SK-N-SH (cell line): ENCODE measurements at regions not wholly inside any gene's neighbourhood (a gene's known extent, or its start where the extent isn't known, plus 50 kb on each side); places are given as distances from the start of the nearest gene placed in this dataset.

Experiments
- CTCF ChIA-PET: fragments of 300-600, 350-600 bp; formaldehyde crosslinking; extraction: SDS; loops from one replicate; lab custom pipeline; 2021; lab: Yijun Ruan, JAX
- POLR2A ChIA-PET: fragments of 350-600 bp; sonication (Branson Sonifier 250); formaldehyde crosslinking; extraction: SDS; loops from one replicate; lab custom pipeline; 2020; ENCODE audit warnings: antibody characterized with exemption, inconsistent platforms; lab: Yijun Ruan, JAX
- DNase-seq: peaks from one replicate; pipeline ENCODE4 v3.0.0; 2012
- H2AFZ ChIP-seq: fragments of 200-600 bp; sonication (generic); 2 replicates; pipeline ENCODE4 v1.8.1; 2016; ENCODE audit warnings: antibody characterized with exemption, mild to moderate bottlenecking, low read depth
- H3F3A ChIP-seq: fragments of 200-600 bp; sonication (generic); replicated peaks from 2 replicates; pipeline ENCODE3; 2016; ENCODE audit warnings: antibody characterized with exemption, mild to moderate bottlenecking; ENCODE audit not compliant: insufficient read depth
- H3K27ac ChIP-seq, 2 experiments: fragments of 200-500 bp in 1 of 2; fragments of 200-600 bp in 1 of 2; sonication (Bioruptor generic) in 1 of 2; sonication (generic), shearing (Covaris generic) in 1 of 2; 2 replicates each; pipeline versions ENCODE4 v1.5.1 to v1.6.1; 2014 to 2016; ENCODE audit warnings: low read depth in 2 of 2, inconsistent platforms in 1 of 2, low read length in 1 of 2, mild to moderate bottlenecking in 1 of 2, mixed read lengths in 1 of 2
- H3K27me3 ChIP-seq: fragments of 200-600 bp; sonication (generic), shearing (Covaris generic); 2 replicates; pipeline ENCODE4 v1.6.1; 2016; ENCODE audit warnings: mixed run types; ENCODE audit not compliant: insufficient read depth
- H3K36me3 ChIP-seq, 2 experiments: fragments of 200-500 bp in 1 of 2; fragments of 200-600 bp in 1 of 2; sonication (Bioruptor generic) in 1 of 2; sonication (generic) in 1 of 2; replicated peaks in 1 of 2; 2 replicates each; pipeline versions ENCODE3 to v1.5.1; 2014 to 2016; ENCODE audit warnings: low read length in 1 of 2, mild to moderate bottlenecking in 1 of 2; ENCODE audit not compliant: insufficient read depth in 2 of 2, control insufficient read depth in 1 of 2
- H3K4me1 ChIP-seq, 2 experiments: fragments of 200-500 bp in 1 of 2; fragments of 200-600 bp in 1 of 2; sonication (Bioruptor generic) in 1 of 2; sonication (generic), shearing (Covaris generic) in 1 of 2; 2 replicates each; pipeline versions ENCODE4 v1.5.1 to v1.6.1; 2014 to 2016; ENCODE audit warnings: low read depth in 1 of 2, low read length in 1 of 2, mixed run types in 1 of 2; ENCODE audit not compliant: insufficient read depth in 2 of 2, control insufficient read depth in 1 of 2
- H3K4me2 ChIP-seq: fragments of 200-600 bp; sonication (generic), shearing (Covaris generic); 2 replicates; pipeline ENCODE4 v1.6.1; 2017; ENCODE audit warnings: mixed run types
- H3K4me3 ChIP-seq, 2 experiments: fragments of 200-500 bp in 1 of 2; fragments of 200-600 bp in 1 of 2; sonication (Bioruptor generic) in 1 of 2; sonication (generic), shearing (Covaris generic) in 1 of 2; 2 replicates each; pipeline versions ENCODE4 v1.5.1 to v1.8.1; 2014 to 2016; ENCODE audit warnings: low read depth in 2 of 2, inconsistent platforms in 1 of 2, low read length in 1 of 2, mild to moderate bottlenecking in 1 of 2, mixed read lengths in 1 of 2, moderate library complexity in 1 of 2
- H3K79me2 ChIP-seq: fragments of 200-600 bp; sonication (generic); 2 replicates; pipeline ENCODE4 v1.8.1; 2017; ENCODE audit warnings: mild to moderate bottlenecking; ENCODE audit not compliant: insufficient read depth
- H3K9ac ChIP-seq: fragments of 200-600 bp; sonication (generic); 2 replicates; pipeline ENCODE4 v1.6.1; 2017; ENCODE audit warnings: mixed run types
- H3K9me2 ChIP-seq: fragments of 200-600 bp; sonication (generic); 2 replicates; pipeline ENCODE4 v1.6.1; 2017; ENCODE audit warnings: mixed run types
- H3K9me3 ChIP-seq: fragments of 200-600 bp; sonication (generic); 2 replicates; pipeline ENCODE4 v1.6.1; 2017; ENCODE audit warnings: mixed run types, mild to moderate bottlenecking, moderate library complexity
- H4K20me1 ChIP-seq: fragments of 200-600 bp; sonication (generic); 2 replicates; pipeline ENCODE4 v1.6.1; 2017; ENCODE audit warnings: mild to moderate bottlenecking, mixed run types; ENCODE audit not compliant: insufficient read depth
- ELF1 ChIP-seq: IDR thresholded peaks from 2 replicates; pipeline ENCODE4 v1.4.0; 2012
- EZH2phosphoT487 ChIP-seq: fragments of 200-600 bp; sonication (generic); IDR thresholded peaks from 2 replicates; pipeline ENCODE4 v1.6.1; 2017; ENCODE audit warnings: low read depth, mixed run types, mild to moderate bottlenecking, antibody characterized with exemption, moderate library complexity, borderline replicate concordance
- FOXJ3 ChIP-seq: sonication (generic); formaldehyde crosslinking; IDR thresholded peaks from 2 replicates; pipeline ENCODE4 v1.5.1; 2020; ENCODE audit warnings: mild to moderate bottlenecking, missing genetic modification reagents
- GATA2 ChIP-seq: sonication (generic); formaldehyde crosslinking; IDR thresholded peaks from 2 replicates; pipeline ENCODE4 v1.5.0; 2020; ENCODE audit warnings: mild to moderate bottlenecking, missing genetic modification reagents
- JUND ChIP-seq: IDR thresholded peaks from 2 replicates; pipeline ENCODE4 v1.4.0; 2012
- MEF2A ChIP-seq: IDR thresholded peaks from 2 replicates; pipeline ENCODE4 v1.4.0; 2012; ENCODE audit warnings: low read depth, borderline replicate concordance
- MXI1 ChIP-seq: IDR thresholded peaks from 2 replicates; pipeline ENCODE4 v1.6.1; 2012; ENCODE audit warnings: mild to moderate bottlenecking, low read depth, low read length, improper control_type of control experiment
- NFIC ChIP-seq: IDR thresholded peaks from 2 replicates; pipeline ENCODE4 v1.4.0; 2012; ENCODE audit warnings: borderline replicate concordance
- POLR2AphosphoS5 ChIP-seq: IDR thresholded peaks from 2 replicates; pipeline ENCODE4 v1.6.1; 2012; ENCODE audit warnings: low read depth, low read length
- RAD21 ChIP-seq: IDR thresholded peaks from 2 replicates; pipeline ENCODE4 v1.6.1; 2012; ENCODE audit warnings: mild to moderate bottlenecking, low read length
- SIN3A ChIP-seq: IDR thresholded peaks from 2 replicates; pipeline ENCODE4 v1.6.1; 2012; ENCODE audit warnings: low read depth, mild to moderate bottlenecking, low read length, moderate library complexity, borderline replicate concordance
- SMC3 ChIP-seq: IDR thresholded peaks from 2 replicates; pipeline ENCODE4 v1.6.1; 2012; ENCODE audit warnings: low read depth, low read length, improper control_type of control experiment
- TCF12 ChIP-seq: IDR thresholded peaks from 2 replicates; pipeline ENCODE4 v1.4.0; 2012
- USF1 ChIP-seq: IDR thresholded peaks from 2 replicates; pipeline ENCODE4 v1.4.0; 2012; ENCODE audit warnings: low read depth, borderline replicate concordance
- WGBS: methylation state at CpG from one replicate; pipeline ENCODE4 v1.1.6; 2017; ENCODE audit warnings: low lambda C conversion rate; 5-methylcytosine and 5-hydroxymethylcytosine counted together

- Histone ChIP-seq H3F3A (no peaks in the 10 kb centered on the region), H2AFZ (no peak overlapping the region), H3K27ac (no peak overlapping the region), H3K9me2 (no peaks in the 10 kb centered on the region), H3K9me3 (no peaks in the 10 kb centered on the region), H3K4me1 (no peaks in the 10 kb centered on the region), H3K79me2 (no peaks in the 10 kb centered on the region), H3K4me2 (no peak overlapping the region), H3K27me3 (no peaks in the 10 kb centered on the region), H4K20me1 (no peaks in the 10 kb centered on the region), H3K9ac (no peak overlapping the region), H3K4me3 (no peak overlapping the region), H3K36me3 (no peaks in the 10 kb centered on the region)
- no peak for TF ChIP-seq EZH2phosphoT487
- TF ChIP-seq MEF2A: no peak
- no peak for TF ChIP-seq SMC3
- TF ChIP-seq RAD21: no peak
- no peak for TF ChIP-seq TCF12
- TF ChIP-seq GATA2 (CRISPR knock-in tag): no peak
- no peak for TF ChIP-seq MXI1
- TF ChIP-seq USF1: no peak
- TF ChIP-seq FOXJ3: no peak
- POLR2A ChIA-PET: no interaction called here
- no peak for DNase-seq
- CTCF ChIA-PET: no interaction called here
- 2% methylated on average over 4 of the region's 7 CpGs for WGBS
These were observed 521.9 kb upstream of the SALL3 start for GRCh38 chr18:78457731-78458130.

- 0% methylated on average over 4 of the region's 4 CpGs for WGBS
- no peak overlapping the region for H3K9ac ChIP-seq
- H3K4me3 ChIP-seq: no peak overlapping the region
- H3F3A ChIP-seq: no peaks in the 10 kb centered on the region
- no peak overlapping the region for H2AFZ ChIP-seq
- H3K4me1 ChIP-seq: no peaks in the 10 kb centered on the region
- H3K9me3 ChIP-seq: no peaks in the 10 kb centered on the region
- H3K36me3 ChIP-seq: no peaks in the 10 kb centered on the region
- no peak overlapping the region for H3K27ac ChIP-seq
- H3K79me2 ChIP-seq: no peaks in the 10 kb centered on the region
- CTCF ChIA-PET: no interaction called here
- H3K9me2 ChIP-seq: no peaks in the 10 kb centered on the region
- no peak overlapping the region for H3K4me2 ChIP-seq
- TF ChIP-seq ELF1: no peak
- no peak for TF ChIP-seq NFIC
- no peaks in the 10 kb centered on the region for H4K20me1 ChIP-seq
- H3K27me3 ChIP-seq: no peaks in the 10 kb centered on the region
- no peak for DNase-seq
- POLR2A ChIA-PET: no interaction called here
These were observed 521.3 kb upstream of the SALL3 start for GRCh38 chr18:78458356-78458755.

GRCh38 chr18:78459668-78460067, 520.0 kb upstream of the SALL3 start:
- H3K9me2 ChIP-seq: no peaks in the 10 kb centered on the region
- DNase-seq: no peak
- no peaks in the 10 kb centered on the region for H4K20me1 ChIP-seq
- no peak overlapping the region for H2AFZ ChIP-seq
- H3K27ac ChIP-seq: no peak overlapping the region
- H3K4me3 ChIP-seq: no peak overlapping the region
- no peaks in the 10 kb centered on the region for H3K36me3 ChIP-seq
- H3K79me2 ChIP-seq: no peaks in the 10 kb centered on the region
- whole genome bisulfite sequencing: 6% methylated on average over 3 of the region's 3 CpGs
- no peaks in the 10 kb centered on the region for H3K4me1 ChIP-seq
- POLR2A ChIA-PET: interaction anchor here (0.7 kb wide), 1 partner anchor 261 kb away, joined by 3 read pairs; no protein-coding TSS in a partner anchor
- no peaks in the 10 kb centered on the region for H3K27me3 ChIP-seq
- CTCF ChIA-PET: no interaction called here
- H3K9ac ChIP-seq: no peak overlapping the region
- TF ChIP-seq SIN3A: no peak
- no peak for TF ChIP-seq POLR2AphosphoS5
- no peak for TF ChIP-seq JUND
- no peak overlapping the region for H3K4me2 ChIP-seq
- H3K9me3 ChIP-seq: no peaks in the 10 kb centered on the region
- no peaks in the 10 kb centered on the region for H3F3A ChIP-seq
